ENCODE measurements at regions not wholly inside any gene's neighbourhood (a gene's known extent, or its start where the extent isn't known, plus 50 kb on each side); places are given as distances from the start of the nearest gene placed in this dataset.

DNA sequence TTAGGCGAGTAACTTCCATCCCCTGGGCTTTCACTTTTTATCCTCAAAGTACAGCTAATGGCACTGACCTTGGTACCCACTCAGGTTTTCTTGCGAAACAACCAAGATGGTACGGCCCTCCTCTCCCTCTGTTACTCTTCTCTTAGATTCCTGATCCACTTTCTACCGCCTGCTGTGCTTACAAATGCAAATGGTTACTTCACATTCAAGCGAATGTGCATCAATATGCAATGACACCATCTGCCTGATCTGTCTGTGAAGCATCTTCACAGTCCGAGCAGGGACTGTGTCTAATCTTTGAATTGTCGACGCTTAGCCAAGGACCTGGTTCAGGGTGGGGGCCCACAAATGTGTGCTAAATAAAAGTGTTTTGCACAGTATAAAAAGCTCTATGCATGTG lies 112.2 kb downstream of the TRIB2 start:
- DNase-seq = no peak

DNA sequence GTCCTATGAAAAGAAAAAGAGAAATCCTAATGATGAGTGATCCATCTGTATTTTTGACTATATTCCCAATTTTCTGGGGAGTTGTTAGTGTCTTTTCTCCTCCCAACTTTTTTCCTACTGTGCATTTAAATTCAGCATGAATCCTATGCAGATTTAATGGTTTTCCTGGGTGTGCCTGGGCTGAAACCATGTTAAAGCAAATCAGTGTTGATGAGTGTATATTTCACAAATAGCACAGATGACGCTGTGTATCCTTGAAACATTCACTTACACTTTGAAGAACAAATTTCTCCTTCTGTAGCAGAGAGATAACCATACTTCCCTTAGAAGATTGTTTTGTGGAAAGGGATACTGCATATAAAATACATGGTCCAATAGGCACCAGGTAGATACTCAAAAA lies 114.3 kb downstream of the TRIB2 start:
- no peak for DNase-seq

DNA sequence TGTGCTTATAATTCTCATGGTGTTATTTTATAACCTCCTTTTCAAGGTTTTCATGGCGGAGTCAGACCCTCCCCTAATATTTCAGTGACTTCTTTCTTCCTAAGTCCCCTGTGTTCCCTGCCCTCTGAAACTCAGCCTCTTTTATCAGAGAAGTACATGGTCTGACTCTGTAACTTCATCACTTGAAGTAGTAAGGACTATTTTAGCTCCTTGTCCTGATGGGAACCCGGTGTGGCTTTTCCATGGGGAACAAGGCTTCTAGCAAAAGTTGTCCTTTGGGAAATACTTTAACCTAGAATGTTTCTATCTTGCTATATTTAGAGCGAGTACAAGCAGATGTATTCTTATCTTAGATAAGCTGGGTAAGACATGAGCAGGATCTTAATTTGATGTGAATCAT lies 117.5 kb downstream of the TRIB2 start:
- DNase-seq = no peak

DNA sequence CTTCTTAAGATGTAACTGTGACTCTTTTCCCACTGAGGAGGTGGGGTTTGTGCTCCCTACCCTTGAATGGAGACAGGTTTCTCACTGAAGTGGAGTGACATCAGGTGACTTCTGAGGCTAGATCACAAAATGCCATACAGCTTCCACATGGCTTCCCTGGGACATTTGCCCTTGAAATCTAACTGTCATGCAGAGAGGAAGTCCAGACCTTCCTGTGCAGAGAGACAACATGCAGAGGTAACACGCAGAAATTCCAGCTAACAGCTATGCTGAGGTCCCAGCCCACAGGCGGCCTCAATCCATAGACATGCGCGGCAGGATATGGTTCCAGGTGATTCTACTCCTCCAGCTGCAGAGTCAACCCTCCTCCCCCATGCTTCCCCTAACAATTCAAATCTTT lies 119.0 kb downstream of the TRIB2 start:
- no peak for DNase-seq

DNA sequence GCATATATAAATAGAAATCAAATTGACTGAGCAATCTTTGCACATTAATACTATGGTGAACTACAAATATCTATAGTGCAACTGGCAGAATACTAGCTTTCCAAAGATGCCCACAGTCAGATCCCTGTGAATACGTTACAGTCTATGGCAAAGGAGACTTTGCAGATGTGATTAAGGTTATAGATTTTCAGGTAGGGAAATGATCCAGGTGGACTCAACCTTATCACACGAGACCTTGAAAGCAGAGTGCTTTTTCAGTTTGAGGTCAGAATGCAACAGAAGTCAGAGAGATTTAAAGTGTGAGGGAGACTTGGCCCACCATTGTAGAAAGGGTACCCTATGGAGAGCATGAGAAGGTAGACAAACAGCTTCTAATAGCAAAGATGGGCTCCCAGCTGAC lies 122.6 kb downstream of the TRIB2 start:
- DNase-seq = no peak

DNA sequence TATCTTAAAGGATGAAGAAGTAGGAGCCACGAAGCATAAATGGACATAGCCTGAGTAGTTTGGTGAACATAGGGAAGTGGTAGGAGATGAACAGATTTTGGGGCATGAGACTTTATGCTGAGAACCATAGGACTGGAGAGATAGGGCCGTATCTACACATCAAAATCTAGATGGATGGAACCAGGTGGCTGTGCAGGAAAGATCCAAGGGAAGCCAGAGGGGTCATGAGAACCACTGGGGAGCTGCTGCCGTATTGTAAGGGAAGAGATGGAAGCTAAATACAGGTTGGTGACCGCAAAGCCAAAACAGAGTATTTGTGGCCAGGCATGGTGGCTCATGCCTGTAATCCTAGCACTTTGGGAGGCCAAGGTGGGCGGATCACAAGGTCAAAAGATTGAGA lies 124.3 kb downstream of the TRIB2 start:
- DNase-seq = no peak

DNA sequence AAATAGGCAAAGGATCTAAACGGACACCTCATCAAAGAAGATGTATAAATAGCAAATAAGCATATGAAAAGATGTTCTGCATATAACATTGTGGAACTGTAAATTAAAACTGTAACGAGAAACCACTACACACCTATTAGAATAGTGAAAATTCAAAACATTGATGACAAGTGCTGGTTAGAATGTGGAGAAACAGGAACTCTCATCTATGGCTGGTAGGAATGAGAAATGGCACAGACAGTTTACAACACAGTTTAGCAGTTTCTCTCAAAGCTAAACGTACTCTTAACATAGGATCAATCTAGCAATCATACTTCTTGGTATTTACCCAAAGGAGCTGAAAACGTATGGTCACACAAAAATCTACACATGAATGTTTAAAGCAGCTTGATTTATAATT lies 126.2 kb downstream of the TRIB2 start:
- DNase-seq = no peak

DNA sequence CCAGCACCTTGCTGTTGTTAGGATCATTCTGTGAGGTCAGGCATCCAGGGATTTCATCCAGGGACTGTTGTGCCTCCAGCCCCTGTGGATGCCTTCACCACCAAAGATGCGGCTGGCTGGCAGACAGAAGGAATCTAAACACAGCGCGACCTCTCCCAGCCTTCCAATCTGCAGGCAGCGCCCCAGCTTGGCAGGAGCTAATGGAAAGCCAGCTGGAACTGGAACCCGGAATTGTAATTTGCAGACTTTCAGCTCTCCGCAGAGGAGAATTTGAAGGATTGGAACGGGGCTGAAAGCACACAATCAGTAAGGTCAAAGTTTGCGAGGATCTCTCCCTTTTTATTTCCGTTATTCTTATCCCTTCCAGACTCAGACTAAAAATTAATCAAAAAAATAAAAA lies 127.8 kb downstream of the TRIB2 start:
- no peak for DNase-seq

DNA sequence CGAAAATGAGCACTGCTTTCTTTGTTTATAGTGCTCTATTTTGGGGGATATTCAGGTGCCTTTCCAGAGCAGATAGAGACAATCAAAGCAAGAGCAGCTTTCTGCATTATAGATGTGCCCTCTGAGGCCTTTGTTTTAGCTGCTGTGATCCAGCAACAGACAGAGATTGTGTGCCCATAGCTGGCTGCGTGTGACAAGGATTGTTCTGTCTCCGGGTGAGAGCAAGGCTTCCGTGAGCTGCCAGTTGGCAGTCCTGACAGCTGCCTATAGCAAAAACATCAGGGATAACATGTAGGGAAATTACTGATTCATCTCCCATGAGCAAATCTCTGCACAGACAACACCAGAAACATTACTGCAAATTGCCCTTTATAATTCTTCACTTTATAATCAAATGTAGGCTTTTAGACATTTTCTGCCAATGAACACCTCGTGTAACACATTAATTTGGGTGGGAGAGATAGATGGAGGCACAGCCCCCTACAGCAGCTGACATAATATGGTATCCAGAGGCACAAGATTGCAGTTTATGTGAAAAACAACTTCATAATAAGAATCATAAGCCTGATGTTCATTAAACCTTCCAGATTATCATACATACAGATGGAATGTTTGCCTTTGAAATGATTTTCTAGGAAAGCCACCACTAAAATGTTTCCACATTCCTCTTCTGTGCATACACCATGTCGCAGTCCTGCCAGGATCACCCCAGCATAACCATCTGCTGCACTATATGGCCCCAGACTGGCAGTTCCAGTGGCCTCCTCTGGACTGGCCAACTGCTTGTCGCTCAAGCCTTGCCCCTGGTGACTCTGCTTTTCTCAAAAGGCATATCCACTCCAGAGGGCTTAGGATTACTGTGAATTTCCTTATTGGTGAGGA lies 131.2 kb downstream of the TRIB2 start:
- DNase-seq = no peak

DNA sequence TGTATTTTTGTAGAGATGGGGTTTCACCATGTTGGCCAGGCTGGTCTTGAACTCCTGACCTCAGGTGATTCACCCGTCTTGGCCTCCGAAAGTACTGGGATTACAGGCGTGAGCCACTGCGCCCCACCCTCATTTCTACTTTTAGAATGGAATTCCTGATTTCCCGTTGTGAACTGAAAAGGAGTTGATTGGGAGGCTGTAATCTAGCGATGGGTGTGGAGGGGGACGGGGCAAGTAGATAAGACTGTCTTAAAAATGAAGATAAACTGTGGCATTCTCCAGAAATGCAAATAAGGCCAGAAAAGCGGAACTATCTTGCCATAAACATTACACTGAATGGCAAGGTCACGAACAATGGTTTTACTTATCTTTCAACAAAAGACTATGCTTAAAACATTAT lies 135.4 kb downstream of the TRIB2 start:
- DNase-seq = no peak

DNA sequence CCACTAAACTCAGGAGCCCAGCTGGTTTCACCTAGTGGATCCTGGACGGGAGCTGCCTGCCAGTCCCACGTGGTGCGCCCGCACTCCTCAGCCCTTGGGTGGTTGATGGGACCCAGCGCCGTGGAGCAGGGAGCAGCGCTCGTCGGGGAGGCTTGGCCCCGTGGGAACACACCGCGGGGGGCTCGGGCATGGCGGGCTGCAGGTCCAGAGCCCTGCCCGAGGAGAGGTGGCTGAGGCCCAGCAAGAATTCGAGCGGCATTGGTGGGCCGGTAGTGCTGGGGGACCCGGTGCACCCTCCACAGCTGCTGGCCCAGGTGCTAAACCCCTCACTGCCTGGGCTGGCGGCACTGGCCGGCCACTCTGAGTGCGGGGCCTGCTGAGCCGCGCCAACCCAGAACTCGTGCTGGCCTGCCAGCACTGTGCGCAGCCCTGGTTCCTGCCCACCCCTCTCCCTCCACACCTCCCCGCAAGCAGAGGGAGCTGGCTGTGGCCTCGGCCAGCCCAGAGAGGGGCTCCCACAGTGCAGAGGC lies 137.3 kb downstream of the TRIB2 start:
- no peak for DNase-seq

DNA sequence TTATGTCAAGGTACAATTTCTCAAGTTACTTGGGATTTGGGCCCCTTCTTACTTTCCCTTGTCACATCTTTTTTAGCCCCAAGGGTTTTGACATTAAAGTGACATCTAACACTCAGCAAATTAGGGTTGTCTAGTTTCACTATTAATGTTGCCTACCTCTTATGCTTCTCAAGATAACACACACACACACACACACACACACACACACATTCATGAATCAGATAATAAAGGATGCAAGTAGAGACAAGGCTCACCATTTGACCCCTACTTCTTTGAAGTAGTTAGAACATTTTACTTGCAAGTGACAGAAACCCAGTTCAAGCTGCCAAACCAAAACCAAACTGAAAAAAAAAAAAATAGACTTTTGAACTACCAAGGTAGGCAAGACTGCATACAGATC lies 138.8 kb downstream of the TRIB2 start:
- DNase-seq = no peak

DNA sequence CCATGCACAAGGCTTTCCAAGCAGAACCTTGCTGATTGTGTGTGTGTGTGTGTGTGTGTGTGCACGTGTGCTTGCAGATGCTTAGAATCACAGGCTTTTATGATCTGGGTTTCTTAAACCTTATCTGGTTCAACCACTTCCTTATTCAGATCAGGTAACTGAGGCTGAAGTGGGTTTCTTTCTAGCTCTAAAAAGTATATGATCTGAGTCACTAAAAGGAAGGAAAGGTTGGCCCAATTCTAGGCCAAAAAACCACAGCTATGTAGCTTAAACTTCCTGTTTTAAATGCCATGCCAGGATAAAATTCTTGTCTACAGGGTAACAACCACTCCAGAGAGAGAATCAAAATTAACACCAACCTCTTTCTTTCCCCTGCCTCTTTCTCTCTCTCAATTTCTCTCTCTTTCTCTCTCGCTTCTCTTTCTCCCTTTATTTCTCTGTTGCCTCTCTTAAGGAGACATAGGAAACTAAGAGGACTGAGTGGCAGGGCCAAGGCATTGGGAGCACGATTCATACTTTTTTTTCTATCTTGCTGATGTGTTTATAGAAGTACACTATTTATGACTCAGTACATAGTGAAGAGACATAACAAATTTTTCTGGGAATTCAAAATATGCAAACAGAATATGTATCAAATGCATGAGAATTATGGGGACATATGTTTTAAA lies 140.3 kb downstream of the TRIB2 start:
- no peak for DNase-seq

DNA sequence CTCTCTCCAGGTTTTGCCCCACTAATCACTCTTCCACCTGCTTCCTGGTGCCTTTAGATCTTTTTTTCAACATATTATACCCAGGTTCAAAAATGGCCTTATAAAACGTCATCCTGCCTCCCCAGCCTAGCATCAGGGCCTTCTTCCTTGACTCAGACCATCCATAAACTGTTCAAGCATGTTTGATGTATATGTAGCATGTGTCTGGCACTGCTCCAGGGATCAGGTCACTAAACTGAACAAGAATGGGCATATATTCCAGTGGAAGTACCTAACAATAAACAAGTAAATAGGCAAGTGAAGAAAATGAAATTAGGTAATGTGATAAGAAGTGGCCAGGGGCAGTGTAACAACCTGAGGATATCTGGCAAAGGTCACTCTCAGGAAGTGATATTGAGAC lies 141.2 kb downstream of the TRIB2 start:
- no peak for DNase-seq

DNA sequence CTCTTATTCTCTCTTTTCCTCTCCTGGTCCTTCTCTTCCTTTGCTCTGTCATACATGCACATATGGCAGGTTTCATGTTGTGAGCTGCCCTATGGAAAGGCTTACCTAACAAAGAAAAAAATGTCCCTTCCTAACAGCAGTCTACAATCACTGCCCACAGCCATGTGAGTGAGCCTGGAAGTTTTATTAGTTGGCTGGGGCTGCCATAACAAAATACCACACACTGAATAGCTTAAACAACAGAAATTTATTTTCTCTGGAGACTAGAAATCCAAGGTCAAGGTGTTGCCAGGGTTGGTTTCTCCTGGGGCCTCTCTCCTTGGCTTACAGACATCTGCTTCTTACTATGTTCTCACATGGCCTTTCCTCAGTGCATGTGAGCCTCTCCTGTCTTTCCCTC lies 142.1 kb downstream of the TRIB2 start:
- no peak for DNase-seq

DNA sequence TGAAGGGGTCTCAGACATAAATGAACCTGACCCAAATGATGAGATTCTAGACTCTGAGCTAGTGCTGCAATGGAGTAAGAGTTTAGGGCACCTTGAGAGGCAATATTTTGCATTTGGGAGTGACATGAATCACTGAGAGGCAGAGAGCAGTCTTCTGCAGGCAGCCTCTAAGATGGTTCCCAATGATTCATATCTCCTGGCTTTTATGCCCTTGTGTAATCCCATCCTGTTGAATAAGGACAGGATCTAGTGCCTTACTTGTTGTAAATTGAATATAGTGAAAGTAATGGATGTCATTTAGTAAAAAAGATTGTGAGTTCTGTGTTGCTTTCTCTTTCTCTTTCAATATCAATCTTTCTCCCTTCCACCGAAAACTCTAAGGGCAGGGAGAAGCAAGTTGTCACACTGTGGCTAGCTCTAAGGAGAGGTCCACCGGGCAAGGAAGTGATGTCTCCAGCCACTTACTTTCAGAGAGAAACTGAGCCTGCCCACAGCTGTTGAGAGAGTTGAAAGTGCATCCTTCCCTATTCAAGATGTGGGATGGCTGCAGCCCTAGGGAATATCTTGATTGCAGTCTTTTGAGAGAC lies 144.7 kb downstream of the TRIB2 start:
- DNase-seq = no peak

DNA sequence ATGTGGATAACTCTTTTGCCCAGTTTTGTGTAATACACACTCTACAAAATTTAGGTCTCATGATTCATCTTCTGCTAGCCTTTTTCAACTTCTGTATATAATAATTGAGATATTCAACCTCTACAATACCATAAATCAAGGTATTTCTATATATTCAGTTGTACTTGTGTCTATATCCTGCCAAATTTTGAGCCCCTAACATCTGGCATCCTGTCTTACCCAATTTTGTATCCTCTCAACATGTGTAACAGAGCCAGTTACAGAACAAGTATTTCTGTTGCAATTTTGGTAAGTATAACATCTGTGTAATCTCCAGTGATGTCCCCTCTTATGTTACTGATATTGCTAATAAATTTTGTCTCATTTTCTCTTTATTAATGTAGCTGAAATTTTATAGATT lies 145.8 kb downstream of the TRIB2 start:
- DNase-seq = no peak

DNA sequence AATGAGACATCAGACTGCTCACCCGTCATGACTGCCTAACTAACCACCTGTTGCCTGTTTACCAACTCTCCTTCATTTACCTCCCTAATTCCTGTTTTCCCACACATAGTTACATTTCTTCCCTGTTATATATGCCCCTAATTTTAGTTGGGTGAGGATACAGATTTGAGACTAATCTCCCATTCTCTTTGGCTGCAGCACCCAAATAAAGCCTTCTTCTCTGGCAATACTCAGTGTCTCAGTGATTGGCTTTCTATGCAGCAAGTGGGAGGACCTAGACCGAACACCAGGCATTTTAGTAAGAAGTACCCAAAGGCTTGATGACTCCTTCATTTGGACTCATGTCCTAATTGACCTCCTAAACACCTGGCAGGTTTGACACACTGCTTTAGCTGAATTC lies 147.2 kb downstream of the TRIB2 start:
- no peak for DNase-seq

DNA sequence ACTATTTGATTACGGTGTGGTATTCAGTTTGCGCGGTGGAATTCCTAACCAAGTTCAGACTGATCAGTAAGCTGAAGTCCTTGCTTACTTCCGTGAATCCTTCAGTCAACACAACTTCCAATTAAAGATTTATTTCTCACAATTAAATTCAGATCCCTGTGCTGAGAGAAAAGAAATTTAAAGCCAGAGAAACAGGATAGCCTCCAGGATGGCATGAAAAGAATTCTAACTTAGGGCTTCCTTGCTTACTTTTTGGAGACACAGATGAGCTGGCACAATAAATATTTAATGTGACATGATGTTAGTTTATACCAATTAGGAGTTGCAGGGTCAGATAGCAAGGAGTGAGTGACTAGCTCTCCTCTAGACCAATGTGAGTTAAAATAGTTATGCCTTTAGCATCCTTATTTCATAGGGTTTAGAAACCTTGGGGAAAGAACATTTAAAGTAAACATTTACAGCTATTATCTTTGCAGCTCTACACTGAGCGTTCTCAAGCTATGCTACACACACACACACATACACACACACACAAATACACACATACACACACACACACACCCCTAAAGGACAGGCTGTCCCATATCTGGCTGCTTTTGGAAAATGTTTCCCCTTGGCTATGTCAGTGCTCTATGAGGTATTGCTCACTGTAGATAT lies 151.0 kb downstream of the TRIB2 start:
- DNase-seq = no peak

DNA sequence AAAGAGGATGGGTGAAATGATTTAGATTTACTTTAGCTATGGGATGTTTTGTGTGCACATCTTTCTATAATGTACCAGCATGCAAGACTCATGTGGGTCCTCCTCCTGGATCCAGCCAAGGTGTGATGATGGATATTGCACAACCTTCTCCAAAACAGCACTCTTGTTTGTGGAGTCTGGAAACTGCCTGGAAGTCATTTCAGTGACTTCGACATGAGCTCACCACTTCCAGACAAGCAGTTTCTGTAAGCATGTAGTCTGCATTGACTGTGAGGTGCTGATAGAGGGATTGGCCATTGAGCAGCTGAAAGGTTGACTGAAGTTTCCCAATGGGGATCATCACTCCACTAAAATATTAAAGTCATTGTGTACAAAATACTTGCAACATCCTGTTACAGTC lies 154.0 kb downstream of the TRIB2 start:
- DNase-seq = no peak

DNA sequence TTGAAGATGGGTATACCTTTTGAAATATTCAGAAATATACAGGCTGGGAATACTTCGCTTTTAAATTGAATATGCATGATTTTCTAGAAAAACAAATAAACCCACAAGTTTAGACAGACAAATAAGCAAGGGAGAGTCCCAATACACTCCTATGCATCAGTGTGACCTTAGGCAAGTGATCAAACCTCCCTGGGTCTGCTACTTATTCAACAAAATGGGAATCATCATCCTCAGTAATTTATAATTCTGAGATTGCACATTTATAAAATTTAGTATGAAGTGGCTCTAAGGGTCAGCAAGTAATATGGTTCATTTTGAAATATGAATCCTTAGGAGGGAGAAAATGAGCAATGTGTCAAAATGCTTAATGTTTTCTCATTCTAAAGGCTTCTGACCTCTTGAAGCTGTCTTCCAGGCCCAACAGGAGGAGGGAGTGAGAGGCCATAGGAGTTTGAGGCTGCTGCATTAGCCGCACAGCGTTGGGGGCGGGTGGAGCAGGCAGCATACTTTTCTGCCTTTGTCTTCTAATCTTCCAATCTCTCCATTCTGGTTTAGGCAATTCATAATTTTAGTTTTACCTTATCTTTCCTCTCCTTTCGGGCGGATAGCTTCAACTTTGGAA lies 155.1 kb downstream of the TRIB2 start:
- DNase-seq = no peak

DNA sequence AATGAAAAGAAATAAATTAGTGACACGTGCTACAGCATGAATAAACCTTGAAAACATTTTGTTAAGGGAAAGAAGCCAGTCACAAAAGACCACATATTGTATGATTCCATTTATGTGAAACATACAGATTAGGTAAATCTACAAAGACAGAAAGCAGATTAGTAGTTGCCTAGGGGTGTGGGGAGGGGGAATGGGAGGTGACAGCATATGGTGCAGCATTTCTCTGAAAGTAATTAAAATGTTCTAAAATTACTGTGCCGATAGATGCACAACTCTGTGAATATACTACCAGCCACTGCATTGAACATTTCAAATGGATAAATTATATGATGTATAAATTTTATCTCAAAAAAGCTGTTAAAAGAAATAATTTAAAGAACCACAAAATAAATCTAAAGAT lies 161.0 kb downstream of the TRIB2 start:
- no peak for DNase-seq

DNA sequence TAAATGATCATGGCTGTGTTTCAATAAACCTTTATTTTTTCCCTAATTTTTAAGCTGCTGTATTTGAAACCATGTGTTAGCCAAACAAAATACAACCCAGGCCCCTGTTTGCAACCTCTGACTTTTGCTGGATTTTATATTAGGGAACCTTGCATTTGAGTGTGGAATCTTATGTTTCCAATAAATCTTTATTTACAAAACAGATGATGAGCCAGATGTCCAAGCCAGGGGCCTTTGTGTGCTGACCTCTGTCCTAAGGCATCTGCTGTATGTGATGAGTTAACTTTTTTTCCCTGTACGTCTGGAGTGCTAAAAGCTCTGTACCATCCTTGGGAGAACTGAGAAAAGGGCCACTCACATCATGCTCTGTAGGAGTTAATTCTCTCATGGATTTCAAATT lies 162.9 kb downstream of the TRIB2 start:
- no peak for DNase-seq

Measured in NCI-H1092 (cell line).